Small intestine (tissue), 7 donors: ENCODE measurements at regions not wholly inside any gene's neighbourhood (a gene's known extent, or its start where the extent isn't known, plus 50 kb on each side); places are given as distances from the start of the nearest gene placed in this dataset.

ENCODE experiments used
- DNase-seq, 2 donors: peaks; one replicate each; pipeline versions ENCODE4 v3.0.0 to v3.0.0-alpha.2; 2013
- FAIRE-seq: peaks from 2 replicates; lab custom pipeline; 2012; peaks lifted over from hg19 to GRCh38; lab: Jason Lieb, UNC
- H3K27ac ChIP-seq, 3 donors: one replicate each; pipeline ENCODE4 v1.5.1; 2013; ENCODE audit warnings: low read length in 2 of 3, mild to moderate bottlenecking in 2 of 3, control low read depth in 1 of 3, inconsistent platforms in 1 of 3, low read depth in 1 of 3, moderate library complexity in 1 of 3
- H3K27me3 ChIP-seq, 3 donors: one replicate each; pipeline ENCODE4 v1.6.1; 2013; ENCODE audit warnings: low read length in 3 of 3, inconsistent platforms in 1 of 3; ENCODE audit not compliant: control insufficient read depth in 3 of 3, insufficient read depth in 3 of 3
- H3K36me3 ChIP-seq, 3 donors: one replicate each; pipeline ENCODE4 v1.6.1; 2013; ENCODE audit warnings: low read length in 3 of 3, inconsistent platforms in 1 of 3, low read depth in 1 of 3, mild to moderate bottlenecking in 1 of 3, moderate library complexity in 1 of 3; ENCODE audit not compliant: control insufficient read depth in 3 of 3, insufficient read depth in 2 of 3
- H3K4me1 ChIP-seq, 3 donors: one replicate each; pipeline ENCODE4 v1.6.1; 2013; ENCODE audit warnings: low read length in 2 of 3, inconsistent platforms in 1 of 3, low read depth in 1 of 3, mild to moderate bottlenecking in 1 of 3, moderate library complexity in 1 of 3; ENCODE audit not compliant: control insufficient read depth in 3 of 3, insufficient read depth in 2 of 3
- H3K4me3 ChIP-seq, 3 donors: one replicate each; pipeline ENCODE4 v1.5.1; 2013; ENCODE audit warnings: low read length in 3 of 3, control low read depth in 1 of 3, inconsistent platforms in 1 of 3, low read depth in 1 of 3, mild to moderate bottlenecking in 1 of 3, moderate library complexity in 1 of 3
- H3K9me3 ChIP-seq, 2 donors: one replicate each; pipeline ENCODE4 v1.6.1; 2013; ENCODE audit warnings: low read depth in 1 of 2, low read length in 1 of 2; ENCODE audit not compliant: control insufficient read depth in 2 of 2, insufficient read depth in 1 of 2
- WGBS, 3 donors: extraction: QIAGEN DNeasy Blood & Tissue Kit; methylation state at CpG; one replicate each; pipeline ENCODE4 v1.1.7; 2013; 5-methylcytosine and 5-hydroxymethylcytosine counted together
- donor health status: healthy with polysubstance abuse.
- donor health status: control.
- donor health status: control.
- donor health status: Bipolar disorder and iron deficiency.
- donor health status: healthy.

- 69 to 72% (median 71%) methylated on average over 2 of the region's 2 CpGs for WGBS, 3 donors
- Histone ChIP-seq H3K36me3 (no peaks in the 10 kb centered on the region), H3K9me3 (peaks cover 0 to 5% of the 10 kb centered on the region in 2 donors), H3K27ac (no peak overlapping the region), H3K4me1 (no peaks in the 10 kb centered on the region), H3K4me3 (no peak overlapping the region), H3K27me3 (no peaks in the 10 kb centered on the region)
- no peak for FAIRE-seq
- DNase-seq = no peak
Measured at GRCh38 chr1:82962658-82963057, 1036.3 kb downstream of the TTLL7 start.

GRCh38 chr1:82950606-82951200 lies 1048.2 kb downstream of the TTLL7 start:
- Histone ChIP-seq H3K27me3 (no peaks in the 10 kb centered on the region), H3K36me3 (no peaks in the 10 kb centered on the region), H3K9me3 (no peaks in the 10 kb centered on the region), H3K27ac (no peak overlapping the region), H3K4me1 (no peaks in the 10 kb centered on the region), H3K4me3 (no peak overlapping the region)
- FAIRE-seq = no peak
- 84 to 86% (median 84%) methylated on average over 6 of the region's 6 CpGs for WGBS, 3 donors
- DNase-seq = no peak

- Histone ChIP-seq H3K36me3 (no peaks in the 10 kb centered on the region), H3K4me1 (no peaks in the 10 kb centered on the region), H3K9me3 (no peaks in the 10 kb centered on the region), H3K4me3 (no peak overlapping the region), H3K27ac (no peak overlapping the region), H3K27me3 (no peaks in the 10 kb centered on the region)
- 49 to 71% (median 59%) methylated on average over 1 of the region's 1 CpG for WGBS, 3 donors
- DNase-seq (no peak), FAIRE-seq (no peak)
Measured at GRCh38 chr1:82948386-82948785, 1050.5 kb downstream of the TTLL7 start.

GRCh38 chr1:82947278-82947677 lies 1051.7 kb downstream of the TTLL7 start:
- Histone ChIP-seq H3K27ac (no peak overlapping the region), H3K9me3 (no peaks in the 10 kb centered on the region), H3K4me3 (no peak overlapping the region), H3K36me3 (no peaks in the 10 kb centered on the region), H3K4me1 (no peaks in the 10 kb centered on the region), H3K27me3 (no peaks in the 10 kb centered on the region)
- FAIRE-seq (no peak), DNase-seq (no peak)
- WGBS, 3 donors = 75 to 78% (median 75%) methylated on average over 2 of the region's 2 CpGs

- Histone ChIP-seq H3K9me3 (no peaks in the 10 kb centered on the region), H3K4me1 (no peaks in the 10 kb centered on the region), H3K27ac (no peak overlapping the region), H3K4me3 (no peak overlapping the region), H3K27me3 (no peaks in the 10 kb centered on the region), H3K36me3 (no peaks in the 10 kb centered on the region)
- DNase-seq = no peak
- no peak for FAIRE-seq
- WGBS, 3 donors = 84 to 92% (median 88%) methylated on average over 3 of the region's 3 CpGs
Measured at GRCh38 chr1:82946096-82946605, 1052.8 kb downstream of the TTLL7 start.

GRCh38 chr1:82944822-82945221 lies 1054.1 kb downstream of the TTLL7 start:
- WGBS, 3 donors = 39 to 69% (median 47%) methylated on average over 1 of the region's 1 CpG
- no peak for FAIRE-seq

GRCh38 chr1:82934074-82934473 lies 1064.9 kb downstream of the TTLL7 start:
- no peak for FAIRE-seq
- Histone ChIP-seq H3K4me1 (peaks cover 0 to 6% (median 0%) of the 10 kb centered on the region in 3 donors), H3K36me3 (no peaks in the 10 kb centered on the region), H3K27me3 (no peaks in the 10 kb centered on the region), H3K27ac (no peak overlapping the region), H3K9me3 (no peaks in the 10 kb centered on the region), H3K4me3 (no peak overlapping the region)
- DNase-seq = no peak
- WGBS, 3 donors = 67 to 79% (median 77%) methylated on average over 2 of the region's 2 CpGs

More at GRCh38 chr1:82944822-82945221, 1054.1 kb downstream of the TTLL7 start:
- H3K36me3 ChIP-seq = no peaks in the 10 kb centered on the region
- no peaks in the 10 kb centered on the region for H3K27me3 ChIP-seq
- no peak overlapping the region for H3K27ac ChIP-seq
- no peaks in the 10 kb centered on the region for H3K9me3 ChIP-seq
- DNase-seq = no peak
- no peak overlapping the region for H3K4me3 ChIP-seq
- no peaks in the 10 kb centered on the region for H3K4me1 ChIP-seq

- no peak for FAIRE-seq
- Histone ChIP-seq H3K4me1 (peaks cover 0 to 6% (median 0%) of the 10 kb centered on the region in 3 donors), H3K9me3 (no peaks in the 10 kb centered on the region), H3K36me3 (no peaks in the 10 kb centered on the region), H3K27ac (no peak overlapping the region), H3K4me3 (no peak overlapping the region), H3K27me3 (no peaks in the 10 kb centered on the region)
- WGBS, 3 donors = 55 to 79% (median 75%) methylated on average over 2 of the region's 2 CpGs
- no peak for DNase-seq
Measured at GRCh38 chr1:82932727-82933126, 1066.2 kb downstream of the TTLL7 start.

GRCh38 chr1:82932207-82932606 lies 1066.7 kb downstream of the TTLL7 start:
- WGBS, 3 donors = 74 to 92% (median 84%) methylated on average over 2 of the region's 2 CpGs
- Histone ChIP-seq H3K9me3 (no peaks in the 10 kb centered on the region), H3K27me3 (no peaks in the 10 kb centered on the region), H3K27ac (no peak overlapping the region), H3K4me3 (no peak overlapping the region), H3K4me1 (peaks cover 0 to 6% (median 0%) of the 10 kb centered on the region in 3 donors), H3K36me3 (no peaks in the 10 kb centered on the region)
- FAIRE-seq (no peak), DNase-seq (no peak)
